AG04450 (cell line): ENCODE measurements at regions not wholly inside any gene's neighbourhood (a gene's known extent, or its start where the extent isn't known, plus 50 kb on each side); places are given as distances from the start of the nearest gene placed in this dataset.

Experiments used
- CTCF ChIA-PET: fragments of 300-600, 350-600 bp; formaldehyde crosslinking; extraction: SDS; loops from one replicate; lab custom pipeline; 2022; ENCODE audit warnings: antibody characterized with exemption, inconsistent platforms; lab: Charles Lee
- POLR2A ChIA-PET: fragments of 350-600 bp; formaldehyde crosslinking; extraction: SDS; loops from one replicate; lab custom pipeline; 2021; ENCODE audit warnings: antibody characterized with exemption, inconsistent platforms; lab: Yijun Ruan, JAX
- DNase-seq: peaks from one replicate; pipeline ENCODE4 v3.0.0-alpha.2; 2011; ENCODE audit warnings: low read depth, low spot score
- H3K27ac ChIP-seq: one replicate; pipeline ENCODE4 v1.5.1; 2012; ENCODE audit warnings: low read depth, low read length, control low read depth
- H3K27me3 ChIP-seq: one replicate; pipeline ENCODE4 v1.6.0; 2012; ENCODE audit warnings: low read length; ENCODE audit not compliant: control insufficient read depth, insufficient read depth
- H3K4me3 ChIP-seq: 2 replicates; pipeline ENCODE4 v1.5.1; 2011; ENCODE audit warnings: mild to moderate bottlenecking, low read depth, low read length, control low read depth
- H3K9me3 ChIP-seq: 2 replicates; pipeline ENCODE4 v1.5.1; 2012; ENCODE audit warnings: low read length; ENCODE audit not compliant: control insufficient read depth, insufficient read depth
- TF ChIP-seq, protein P1 (sequence below): IDR thresholded peaks from 2 replicates; pipeline ENCODE4 v1.5.1; 2011; ENCODE audit warnings: low read depth, low read length, control low read depth, inconsistent platforms

DNA sequence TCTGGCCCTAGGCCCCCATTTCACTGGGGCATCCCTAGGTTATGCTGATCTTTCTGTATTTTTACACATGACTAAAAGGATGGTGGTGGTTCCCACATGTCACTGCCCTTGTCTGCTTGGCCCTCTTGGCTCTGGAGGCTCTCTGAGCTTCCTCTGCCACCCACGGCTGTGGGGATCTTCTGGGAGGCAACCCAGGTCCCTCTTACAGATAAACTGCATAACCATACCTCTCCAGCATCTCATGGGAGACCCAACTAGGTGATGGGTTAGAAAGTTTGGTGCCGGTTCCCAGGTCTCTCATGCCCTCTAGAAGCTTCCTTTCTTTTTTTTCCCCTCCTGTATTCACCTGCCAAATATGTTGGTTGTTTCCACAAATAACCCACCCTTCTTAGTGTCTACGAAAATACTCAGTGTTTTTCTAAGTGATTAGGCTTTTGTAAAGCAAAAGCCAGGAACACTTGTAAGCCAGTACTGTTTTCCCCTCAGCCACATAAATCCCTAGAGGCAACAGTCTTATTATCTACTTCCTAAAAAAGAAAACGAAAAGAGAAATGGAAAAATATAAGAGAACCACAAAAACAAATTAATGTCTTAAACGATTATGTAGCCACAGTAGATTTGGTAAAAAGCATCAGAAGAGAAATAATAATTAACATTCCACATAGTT, 71.7 kb upstream of the SMLR1 start:
- no peaks in the 10 kb centered on the region for H3K9me3 ChIP-seq
- no peak for DNase-seq
- no peaks in the 10 kb centered on the region for H3K27me3 ChIP-seq
- H3K27ac ChIP-seq, result no peak overlapping the region
- no peak overlapping the region for H3K4me3 ChIP-seq
- TF ChIP-seq, protein P1, sequence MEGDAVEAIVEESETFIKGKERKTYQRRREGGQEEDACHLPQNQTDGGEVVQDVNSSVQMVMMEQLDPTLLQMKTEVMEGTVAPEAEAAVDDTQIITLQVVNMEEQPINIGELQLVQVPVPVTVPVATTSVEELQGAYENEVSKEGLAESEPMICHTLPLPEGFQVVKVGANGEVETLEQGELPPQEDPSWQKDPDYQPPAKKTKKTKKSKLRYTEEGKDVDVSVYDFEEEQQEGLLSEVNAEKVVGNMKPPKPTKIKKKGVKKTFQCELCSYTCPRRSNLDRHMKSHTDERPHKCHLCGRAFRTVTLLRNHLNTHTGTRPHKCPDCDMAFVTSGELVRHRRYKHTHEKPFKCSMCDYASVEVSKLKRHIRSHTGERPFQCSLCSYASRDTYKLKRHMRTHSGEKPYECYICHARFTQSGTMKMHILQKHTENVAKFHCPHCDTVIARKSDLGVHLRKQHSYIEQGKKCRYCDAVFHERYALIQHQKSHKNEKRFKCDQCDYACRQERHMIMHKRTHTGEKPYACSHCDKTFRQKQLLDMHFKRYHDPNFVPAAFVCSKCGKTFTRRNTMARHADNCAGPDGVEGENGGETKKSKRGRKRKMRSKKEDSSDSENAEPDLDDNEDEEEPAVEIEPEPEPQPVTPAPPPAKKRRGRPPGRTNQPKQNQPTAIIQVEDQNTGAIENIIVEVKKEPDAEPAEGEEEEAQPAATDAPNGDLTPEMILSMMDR, result no peak
- CTCF ChIA-PET, result interaction anchor here (1.9 kb wide), 1 partner anchor 461 kb away, joined by 5 read pairs; no protein-coding TSS in a partner anchor
- POLR2A ChIA-PET, result no interaction called here

DNA sequence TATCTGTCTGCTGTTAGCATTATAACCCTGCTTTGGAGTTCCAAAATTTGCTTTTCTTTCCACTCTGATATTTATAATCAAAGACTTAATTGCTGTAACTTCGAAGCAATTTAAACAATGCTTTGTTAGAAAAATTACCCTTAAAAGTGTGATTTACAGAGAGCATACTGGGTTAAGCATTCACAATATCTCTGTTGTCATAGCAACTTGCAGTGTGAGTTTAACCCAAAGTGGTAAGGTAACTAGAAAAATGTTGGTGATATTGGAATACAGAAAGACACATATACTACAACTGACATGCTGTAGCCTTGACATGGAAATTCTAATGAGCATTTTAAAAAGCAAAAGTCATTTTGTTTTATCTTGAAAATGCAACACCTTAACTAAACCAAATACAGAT, 70.4 kb upstream of the SMLR1 start:
- Histone ChIP-seq H3K4me3 (no peak overlapping the region), H3K9me3 (no peaks in the 10 kb centered on the region), H3K27me3 (no peaks in the 10 kb centered on the region), H3K27ac (no peak overlapping the region)
- TF ChIP-seq, protein P1, result no peak
- POLR2A ChIA-PET, result no interaction called here
- no peak for DNase-seq
- CTCF ChIA-PET, result interaction anchor here (0.6 to 1.8 kb wide), 2 partner anchors 433 to 463 kb away, joined by 4 to 8 read pairs; no protein-coding TSS in a partner anchor

DNA sequence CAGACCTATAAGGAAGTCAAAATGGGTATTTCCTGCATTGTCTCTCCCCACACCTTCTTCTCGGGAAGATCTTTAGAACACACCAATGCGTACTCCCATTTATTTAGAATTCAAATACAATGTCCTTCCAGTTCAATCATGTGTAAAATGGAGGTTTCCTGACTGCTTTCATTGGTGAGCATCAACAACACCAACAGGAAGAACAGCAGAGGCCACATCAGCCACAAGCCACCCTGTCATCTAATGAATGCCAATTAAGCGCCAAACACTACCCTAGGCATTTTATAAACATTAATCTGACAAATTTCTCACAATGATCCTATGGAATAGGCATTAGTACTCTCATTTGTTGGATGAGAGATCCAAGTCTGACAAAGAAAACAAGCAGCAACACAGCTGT, 68.4 kb upstream of the SMLR1 start:
- TF ChIP-seq, protein P1, result no peak
- Histone ChIP-seq H3K4me3 (no peak overlapping the region), H3K27me3 (no peaks in the 10 kb centered on the region), H3K27ac (no peak overlapping the region), H3K9me3 (no peaks in the 10 kb centered on the region)
- CTCF ChIA-PET, result interaction anchor here (1.0 to 1.5 kb wide), 3 partner anchors 436 to 464 kb away, joined by 3 read pairs; no protein-coding TSS in a partner anchor
- POLR2A ChIA-PET, result no interaction called here
- no peak for DNase-seq

DNA sequence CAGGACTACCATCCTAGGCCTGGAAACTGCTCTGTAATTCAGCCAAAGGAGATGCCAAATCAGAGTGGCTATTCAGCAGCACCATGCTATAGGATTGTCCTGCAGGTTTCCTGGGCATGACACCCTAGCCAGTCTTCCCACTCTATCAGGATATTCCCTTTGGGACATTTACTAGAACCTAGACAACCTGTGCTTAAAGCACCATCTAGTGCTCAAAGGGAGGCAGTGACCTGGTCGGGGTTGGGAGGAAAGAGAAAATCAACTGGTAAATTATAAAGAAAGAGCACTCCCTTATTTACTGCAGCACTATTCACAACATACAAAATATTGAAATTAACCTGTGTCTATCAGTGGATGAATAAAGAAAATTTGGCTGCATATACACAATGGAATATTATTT, 67.2 kb upstream of the SMLR1 start:
- H3K27ac ChIP-seq, result no peak overlapping the region
- ChIA-PET CTCF (interaction anchor here (0.8 to 1.9 kb wide), 6 partner anchors 436 to 468 kb away, joined by 3 to 8 read pairs (median 4); no protein-coding TSS in a partner anchor), POLR2A (no interaction called here)
- H3K9me3 ChIP-seq, result no peaks in the 10 kb centered on the region
- TF ChIP-seq, protein P1, result peak; percentile 78
- H3K27me3 ChIP-seq, result no peaks in the 10 kb centered on the region
- no peak for DNase-seq
- no peak overlapping the region for H3K4me3 ChIP-seq

DNA sequence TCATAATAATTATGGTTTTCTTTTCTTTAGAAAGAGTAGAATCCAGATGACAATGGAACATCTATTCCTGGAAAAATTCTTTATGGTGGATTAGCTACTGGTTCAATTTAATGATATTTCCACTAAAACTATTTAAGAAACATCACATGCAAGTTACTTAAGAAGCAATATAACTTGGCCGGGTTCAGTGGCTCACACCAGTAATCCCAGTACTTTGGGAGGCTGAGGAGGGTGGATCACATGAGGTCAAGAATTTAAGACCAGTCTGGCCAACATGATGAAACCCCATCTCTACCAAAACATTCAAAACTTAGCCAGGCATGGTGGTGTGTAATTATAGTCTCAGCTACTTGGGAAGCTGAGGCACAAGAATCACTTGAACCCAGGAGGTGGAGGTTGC, 65.9 kb upstream of the SMLR1 start:
- Histone ChIP-seq H3K4me3 (no peak overlapping the region), H3K27ac (no peak overlapping the region), H3K9me3 (no peaks in the 10 kb centered on the region), H3K27me3 (no peaks in the 10 kb centered on the region)
- CTCF ChIA-PET, result interaction anchor here (0.6 to 1.9 kb wide), 3 partner anchors 434 to 467 kb away, joined by 3 to 8 read pairs (median 6); no protein-coding TSS in a partner anchor
- POLR2A ChIA-PET, result no interaction called here
- no peak for DNase-seq
- TF ChIP-seq, protein P1, result no peak
